Mesothelial cell of epicardium (in vitro differentiated cells): ENCODE measurements at regions not wholly inside any gene's neighbourhood (a gene's known extent, or its start where the extent isn't known, plus 50 kb on each side); places are given as distances from the start of the nearest gene placed in this dataset.

Experiments used
- DNase-seq, 2 experiments: peaks; one replicate each; pipeline ENCODE4 v3.0.0; 2021; ENCODE audit warnings: low spot score in 2 of 2; ENCODE audit not compliant: unreplicated experiment in 2 of 2
- H3K27ac Mint-ChIP-seq: 2 replicates; pipeline ENCODE4 v1.8.0; 2021; ENCODE audit warnings: mixed read lengths
- H3K27me3 Mint-ChIP-seq: 2 replicates; pipeline ENCODE4 v1.8.0; 2021; ENCODE audit warnings: low read depth, mixed read lengths
- H3K36me3 Mint-ChIP-seq: 2 replicates; pipeline ENCODE4 v1.8.0; 2021; ENCODE audit warnings: mixed read lengths
- H3K4me1 Mint-ChIP-seq: 2 replicates; pipeline ENCODE4 v1.8.0; 2021; ENCODE audit warnings: mixed read lengths
- H3K4me3 Mint-ChIP-seq: 2 replicates; pipeline ENCODE4 v1.8.0; 2021; ENCODE audit warnings: mild to moderate bottlenecking, moderate library complexity, mixed read lengths
- H3K9me3 Mint-ChIP-seq: 2 replicates; pipeline ENCODE4 v1.8.0; 2021; ENCODE audit warnings: mixed read lengths
- TF ChIP-seq, protein P1 (sequence below): fragments of 200-600 bp; sonication (generic); IDR thresholded peaks from one replicate; pipeline ENCODE4 v1.5.0; 2021; ENCODE audit warnings: antibody characterized with exemption; ENCODE audit not compliant: unreplicated experiment

GRCh38 chr2:122070241-122070731 lies 314.8 kb downstream of the TSN start:
- no peak overlapping the region for H3K4me3 Mint-ChIP-seq
- H3K36me3 Mint-ChIP-seq: no peaks in the 10 kb centered on the region
- no peak overlapping the region for H3K27ac Mint-ChIP-seq
- H3K9me3 Mint-ChIP-seq: no peaks in the 10 kb centered on the region
- H3K4me1 Mint-ChIP-seq: no peaks in the 10 kb centered on the region
- peaks cover 3% of the 10 kb centered on the region for H3K27me3 Mint-ChIP-seq
- TF ChIP-seq, protein P1, sequence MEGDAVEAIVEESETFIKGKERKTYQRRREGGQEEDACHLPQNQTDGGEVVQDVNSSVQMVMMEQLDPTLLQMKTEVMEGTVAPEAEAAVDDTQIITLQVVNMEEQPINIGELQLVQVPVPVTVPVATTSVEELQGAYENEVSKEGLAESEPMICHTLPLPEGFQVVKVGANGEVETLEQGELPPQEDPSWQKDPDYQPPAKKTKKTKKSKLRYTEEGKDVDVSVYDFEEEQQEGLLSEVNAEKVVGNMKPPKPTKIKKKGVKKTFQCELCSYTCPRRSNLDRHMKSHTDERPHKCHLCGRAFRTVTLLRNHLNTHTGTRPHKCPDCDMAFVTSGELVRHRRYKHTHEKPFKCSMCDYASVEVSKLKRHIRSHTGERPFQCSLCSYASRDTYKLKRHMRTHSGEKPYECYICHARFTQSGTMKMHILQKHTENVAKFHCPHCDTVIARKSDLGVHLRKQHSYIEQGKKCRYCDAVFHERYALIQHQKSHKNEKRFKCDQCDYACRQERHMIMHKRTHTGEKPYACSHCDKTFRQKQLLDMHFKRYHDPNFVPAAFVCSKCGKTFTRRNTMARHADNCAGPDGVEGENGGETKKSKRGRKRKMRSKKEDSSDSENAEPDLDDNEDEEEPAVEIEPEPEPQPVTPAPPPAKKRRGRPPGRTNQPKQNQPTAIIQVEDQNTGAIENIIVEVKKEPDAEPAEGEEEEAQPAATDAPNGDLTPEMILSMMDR: no peak
- no peak for DNase-seq

DNA sequence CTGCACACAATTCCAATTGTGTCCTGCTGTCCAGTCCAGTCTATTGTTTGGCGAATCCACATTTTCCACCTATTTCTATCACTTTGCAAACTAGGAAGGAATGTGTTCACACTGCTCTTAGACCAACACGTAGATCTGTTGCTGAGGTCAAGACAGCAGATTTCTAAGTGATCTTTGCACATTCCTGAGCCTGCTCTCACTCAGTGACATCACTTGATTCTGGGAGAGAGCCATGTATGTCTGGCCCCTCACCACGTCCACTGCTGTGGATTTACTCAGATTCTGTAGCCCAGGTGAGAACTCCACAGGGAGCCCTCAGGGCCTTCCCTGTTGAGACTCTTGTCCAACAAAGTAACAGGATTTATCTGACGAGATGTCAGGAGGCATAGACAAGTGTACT lies 317.2 kb downstream of the TSN start:
- H3K4me3 Mint-ChIP-seq: no peak overlapping the region
- H3K4me1 Mint-ChIP-seq: no peaks in the 10 kb centered on the region
- no peaks in the 10 kb centered on the region for H3K36me3 Mint-ChIP-seq
- DNase-seq: no peak
- no peak overlapping the region for H3K27ac Mint-ChIP-seq
- TF ChIP-seq, protein P1: no peak
- peaks cover 3% of the 10 kb centered on the region for H3K27me3 Mint-ChIP-seq
- H3K9me3 Mint-ChIP-seq: no peaks in the 10 kb centered on the region

GRCh38 chr2:122074201-122074600 lies 318.8 kb downstream of the TSN start:
- no peak for DNase-seq
- TF ChIP-seq, protein P1: no peak
- Mint-ChIP-seq H3K4me3 (no peak overlapping the region), H3K36me3 (no peaks in the 10 kb centered on the region), H3K4me1 (no peaks in the 10 kb centered on the region), H3K27me3 (no peaks in the 10 kb centered on the region), H3K9me3 (no peaks in the 10 kb centered on the region), H3K27ac (no peak overlapping the region)

GRCh38 chr2:122075381-122075780 lies 319.9 kb downstream of the TSN start:
- Mint-ChIP-seq H3K36me3 (no peaks in the 10 kb centered on the region), H3K4me1 (no peaks in the 10 kb centered on the region), H3K27me3 (no peaks in the 10 kb centered on the region), H3K9me3 (no peaks in the 10 kb centered on the region), H3K27ac (no peak overlapping the region), H3K4me3 (no peak overlapping the region)
- TF ChIP-seq, protein P1: no peak
- DNase-seq: no peak

GRCh38 chr2:122077114-122077513 lies 321.7 kb downstream of the TSN start:
- H3K4me1 Mint-ChIP-seq: no peaks in the 10 kb centered on the region
- H3K27ac Mint-ChIP-seq: no peak overlapping the region
- no peaks in the 10 kb centered on the region for H3K36me3 Mint-ChIP-seq
- H3K4me3 Mint-ChIP-seq: no peak overlapping the region
- no peak for DNase-seq
- no peaks in the 10 kb centered on the region for H3K27me3 Mint-ChIP-seq
- no peaks in the 10 kb centered on the region for H3K9me3 Mint-ChIP-seq
- TF ChIP-seq, protein P1: no peak

DNA sequence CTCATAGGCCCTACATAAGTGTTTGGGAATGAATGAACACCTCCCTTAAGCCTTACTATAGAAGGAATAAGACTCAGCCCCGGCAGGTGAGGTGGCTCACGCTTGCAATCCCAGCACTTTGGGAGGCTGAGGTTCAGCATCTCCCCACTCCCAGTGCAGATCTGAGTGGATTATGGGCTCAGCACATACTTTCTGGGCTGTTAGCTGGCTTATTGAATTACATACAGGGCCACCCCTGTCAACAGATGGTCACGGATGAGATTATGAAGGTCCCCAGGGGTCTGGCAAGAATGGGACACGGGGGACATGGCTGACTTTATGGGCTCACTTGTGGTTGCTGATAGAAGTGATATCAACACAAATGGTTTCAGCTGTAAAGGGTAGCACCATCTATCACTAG lies 322.3 kb downstream of the TSN start:
- Mint-ChIP-seq H3K27me3 (no peaks in the 10 kb centered on the region), H3K36me3 (no peaks in the 10 kb centered on the region), H3K9me3 (no peaks in the 10 kb centered on the region), H3K4me3 (no peak overlapping the region), H3K4me1 (no peaks in the 10 kb centered on the region), H3K27ac (no peak overlapping the region)
- DNase-seq: no peak
- TF ChIP-seq, protein P1: no peak
